HEK293 (cell line): ENCODE measurements at regions not wholly inside any gene's neighbourhood (a gene's known extent, or its start where the extent isn't known, plus 50 kb on each side); places are given as distances from the start of the nearest gene placed in this dataset.

Experiments
- CTCF ChIA-PET: fragments of 350-600 bp; formaldehyde crosslinking; extraction: SDS; loops from one replicate; lab custom pipeline; 2021; ENCODE audit warnings: antibody characterized with exemption; lab: Yijun Ruan, JAX
- POLR2A ChIA-PET: fragments of 300-600 bp; formaldehyde crosslinking; extraction: SDS; loops from one replicate; lab custom pipeline; 2020; ENCODE audit warnings: antibody characterized with exemption, inconsistent platforms; lab: Yijun Ruan, JAX
- H3K27ac ChIP-seq: fragments of 200-500 bp; sonication (Bioruptor generic); 2 replicates; pipeline ENCODE4 v1.5.1; 2014; ENCODE audit warnings: low read depth, low read length, control low read depth, inconsistent platforms; ENCODE audit errors: extremely low read depth
- H3K36me3 ChIP-seq, 2 experiments: fragments of 200-500 bp in 1 of 2; sonication (Bioruptor generic) in 1 of 2; 1 replicate in 1 of 2; 2 replicates in 1 of 2; pipeline ENCODE4 v1.5.1; 2014 to 2017; ENCODE audit warnings: inconsistent platforms in 2 of 2, low read length in 2 of 2; ENCODE audit not compliant: control insufficient read depth in 2 of 2, insufficient read depth in 1 of 2
- H3K4me1 ChIP-seq: fragments of 200-500 bp; sonication (Bioruptor generic); 2 replicates; pipeline ENCODE4 v1.5.1; 2014; ENCODE audit warnings: mild to moderate bottlenecking, low read length, inconsistent platforms; ENCODE audit not compliant: control insufficient read depth, insufficient read depth
- H3K4me3 ChIP-seq: 2 replicates; pipeline ENCODE4 v1.5.1; 2011; ENCODE audit warnings: low read depth, mild to moderate bottlenecking, control low read depth, low read length, moderate library complexity
- H3K9me3 ChIP-seq: fragments of 200-500 bp; sonication (Bioruptor generic); 2 replicates; pipeline ENCODE4 v1.5.1; 2014; ENCODE audit warnings: low read depth, low read length, inconsistent platforms; ENCODE audit not compliant: control insufficient read depth, insufficient read depth
- BCL11A ChIP-seq: fragments of 450-650 bp; formaldehyde crosslinking; IDR thresholded peaks from 2 replicates; pipeline ENCODE4 v1.5.1; 2016; ENCODE audit warnings: low read depth, missing biosample characterization, missing genetic modification characterization
- KLF10 ChIP-seq: fragments of 450-650 bp; IDR thresholded peaks from 2 replicates; pipeline ENCODE4 v1.5.1; 2018; ENCODE audit warnings: missing biosample characterization, mild to moderate bottlenecking, missing genetic modification characterization
- REPIN1 ChIP-seq: fragments of 450-650 bp; formaldehyde crosslinking; IDR thresholded peaks from 2 replicates; pipeline ENCODE4 v1.5.1; 2017; ENCODE audit warnings: missing biosample characterization, missing genetic modification characterization, low read depth
- ZBTB20 ChIP-seq: fragments of 450-650 bp; formaldehyde crosslinking; IDR thresholded peaks from 2 replicates; pipeline ENCODE4 v1.5.1; 2016; ENCODE audit warnings: missing biosample characterization, missing genetic modification characterization
- ZFP3 ChIP-seq: fragments of 450-650 bp; formaldehyde crosslinking; IDR thresholded peaks from 2 replicates; pipeline ENCODE4 v1.5.1; 2016; ENCODE audit warnings: low read depth, missing biosample characterization, missing genetic modification characterization
- ZIC2 ChIP-seq: fragments of 450-650 bp; formaldehyde crosslinking; IDR thresholded peaks from 2 replicates; pipeline ENCODE4 v1.5.1; 2016; ENCODE audit warnings: missing biosample characterization, missing genetic modification characterization
- ZNF175 ChIP-seq: fragments of 450-650 bp; formaldehyde crosslinking; IDR thresholded peaks from 2 replicates; pipeline ENCODE4 v1.5.1; 2016; ENCODE audit warnings: missing biosample characterization, missing genetic modification characterization
- ZNF19 ChIP-seq: fragments of 450-650 bp; formaldehyde crosslinking; IDR thresholded peaks from 2 replicates; pipeline ENCODE4; 2016; ENCODE audit warnings: missing biosample characterization, missing genetic modification characterization, low read depth
- ZNF211 ChIP-seq: fragments of 450-650 bp; formaldehyde crosslinking; IDR thresholded peaks from 2 replicates; pipeline ENCODE4 v1.5.1; 2016; ENCODE audit warnings: low read depth, missing biosample characterization, missing genetic modification characterization
- ZNF354C ChIP-seq: fragments of 450-650 bp; formaldehyde crosslinking; IDR thresholded peaks from 2 replicates; pipeline ENCODE4 v1.5.1; 2016; ENCODE audit warnings: missing biosample characterization, missing genetic modification characterization, low read depth, borderline replicate concordance
- ZNF37A ChIP-seq: fragments of 450-650 bp; IDR thresholded peaks from 2 replicates; pipeline ENCODE4 v1.5.1; 2018; ENCODE audit warnings: missing biosample characterization, missing genetic modification characterization
- ZNF76 ChIP-seq: fragments of 450-650 bp; formaldehyde crosslinking; IDR thresholded peaks from 2 replicates; pipeline ENCODE4; 2016; ENCODE audit warnings: low read depth, missing biosample characterization, missing genetic modification characterization, borderline replicate concordance
- ZNF777 ChIP-seq: fragments of 450-650 bp; formaldehyde crosslinking; IDR thresholded peaks from 2 replicates; pipeline ENCODE4 v1.5.1; 2017; ENCODE audit warnings: missing biosample characterization, missing genetic modification characterization, borderline replicate concordance
- ZSCAN30 ChIP-seq: fragments of 450-650 bp; IDR thresholded peaks from 2 replicates; pipeline ENCODE4 v1.5.1; 2018; ENCODE audit warnings: missing biosample characterization, mild to moderate bottlenecking, missing genetic modification characterization, moderate library complexity
- TF ChIP-seq, protein P1 (sequence below): fragments of 450-650 bp; formaldehyde crosslinking; IDR thresholded peaks from 2 replicates; pipeline ENCODE4 v1.5.1; 2016; ENCODE audit warnings: missing biosample characterization, missing genetic modification characterization

DNA sequence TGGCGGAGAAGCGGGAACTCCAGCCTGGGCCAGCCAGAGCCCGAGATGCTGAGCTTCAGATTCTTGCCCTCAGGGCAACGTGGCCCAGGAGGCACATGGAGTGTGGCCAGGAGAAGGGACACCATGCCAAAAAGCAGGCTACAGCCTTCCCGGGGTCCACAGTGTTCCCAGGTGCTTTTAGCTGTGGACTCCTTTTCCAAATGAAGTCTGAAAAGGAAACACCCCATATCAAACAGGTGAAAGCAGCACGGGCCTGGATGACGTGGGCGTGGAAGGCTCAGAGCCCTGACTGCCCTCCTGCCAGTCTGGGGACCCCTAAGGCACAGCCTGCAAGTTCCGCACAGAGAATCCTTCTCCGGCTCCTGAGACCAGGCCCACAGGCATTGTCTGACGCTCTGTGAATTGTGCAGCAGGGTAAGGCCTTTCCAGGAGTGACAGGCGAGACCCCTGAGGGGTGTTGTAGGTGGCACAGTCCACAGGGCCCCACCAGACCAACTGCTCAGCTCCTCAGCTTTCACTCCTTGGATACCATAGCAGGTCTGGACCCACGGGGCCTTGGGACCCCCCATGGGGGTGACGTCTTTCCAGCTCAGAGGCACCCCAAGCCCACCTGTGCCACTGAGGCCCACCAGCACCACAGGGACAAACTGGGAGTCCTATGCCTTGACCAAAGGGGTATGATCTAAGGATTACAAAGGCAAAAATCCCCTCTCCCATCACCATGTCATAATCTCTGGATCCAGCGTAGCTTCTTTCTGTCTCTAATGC is 69.6 kb upstream of the RAB6C start:
- CTCF ChIA-PET: interaction anchor here (0.6 kb wide), 1 partner anchor 1705 kb away, joined by 5 read pairs; no protein-coding TSS in a partner anchor
- TF ChIP-seq ZNF76 (no peak), ZNF211 (tag by site-specific recombination) (no peak), ZBTB20 (tag by site-specific recombination) (no peak), ZNF777 (no peak), ZNF37A (no peak), ZSCAN30 (tag by site-specific recombination) (no peak)
- POLR2A ChIA-PET: no interaction called here

GRCh38 chr2:129910446-129911362 is 68.8 kb upstream of the RAB6C start:
- H3K27ac ChIP-seq: no peak overlapping the region
- H3K4me3 ChIP-seq: no peak overlapping the region
- H3K36me3 ChIP-seq: no peaks in the 10 kb centered on the region
- TF ChIP-seq, protein P1, sequence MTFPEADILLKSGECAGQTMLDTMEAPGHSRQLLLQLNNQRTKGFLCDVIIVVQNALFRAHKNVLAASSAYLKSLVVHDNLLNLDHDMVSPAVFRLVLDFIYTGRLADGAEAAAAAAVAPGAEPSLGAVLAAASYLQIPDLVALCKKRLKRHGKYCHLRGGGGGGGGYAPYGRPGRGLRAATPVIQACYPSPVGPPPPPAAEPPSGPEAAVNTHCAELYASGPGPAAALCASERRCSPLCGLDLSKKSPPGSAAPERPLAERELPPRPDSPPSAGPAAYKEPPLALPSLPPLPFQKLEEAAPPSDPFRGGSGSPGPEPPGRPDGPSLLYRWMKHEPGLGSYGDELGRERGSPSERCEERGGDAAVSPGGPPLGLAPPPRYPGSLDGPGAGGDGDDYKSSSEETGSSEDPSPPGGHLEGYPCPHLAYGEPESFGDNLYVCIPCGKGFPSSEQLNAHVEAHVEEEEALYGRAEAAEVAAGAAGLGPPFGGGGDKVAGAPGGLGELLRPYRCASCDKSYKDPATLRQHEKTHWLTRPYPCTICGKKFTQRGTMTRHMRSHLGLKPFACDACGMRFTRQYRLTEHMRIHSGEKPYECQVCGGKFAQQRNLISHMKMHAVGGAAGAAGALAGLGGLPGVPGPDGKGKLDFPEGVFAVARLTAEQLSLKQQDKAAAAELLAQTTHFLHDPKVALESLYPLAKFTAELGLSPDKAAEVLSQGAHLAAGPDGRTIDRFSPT (tag by site-specific recombination): no peak
- TF ChIP-seq ZNF175: no peak
- no peak for TF ChIP-seq ZFP3 (tag by site-specific recombination)
- no peak for TF ChIP-seq ZNF354C (tag by site-specific recombination)
- TF ChIP-seq KLF10 (tag by site-specific recombination): no peak
- no peak for TF ChIP-seq REPIN1 (tag by site-specific recombination)
- TF ChIP-seq ZNF19 (tag by site-specific recombination): no peak
- TF ChIP-seq, all 188 proteins: peak for 0
- Histone ChIP-seq H3K4me1 (no peaks in the 10 kb centered on the region), H3K9me3 (no peaks in the 10 kb centered on the region)
- POLR2A ChIA-PET: no interaction called here
- CTCF ChIA-PET: interaction anchor here (0.6 kb wide), 1 partner anchor 1706 kb away, joined by 5 read pairs; no protein-coding TSS in a partner anchor

More for the DNA sequence above, 69.6 kb upstream of the RAB6C start:
- H3K36me3 ChIP-seq: no peaks in the 10 kb centered on the region
- H3K4me3 ChIP-seq: no peak overlapping the region
- no peak overlapping the region for H3K27ac ChIP-seq
- no peaks in the 10 kb centered on the region for H3K4me1 ChIP-seq
- H3K9me3 ChIP-seq: no peaks in the 10 kb centered on the region

- no peaks in the 10 kb centered on the region for H3K4me1 ChIP-seq
- POLR2A ChIA-PET: no interaction called here
- CTCF ChIA-PET: no interaction called here
These were observed 68.0 kb upstream of the RAB6C start for GRCh38 chr2:129911363-129912065.

More at GRCh38 chr2:129911363-129912065, 68.0 kb upstream of the RAB6C start:
- Histone ChIP-seq H3K27ac (no peak overlapping the region), H3K9me3 (no peaks in the 10 kb centered on the region), H3K4me3 (no peak overlapping the region), H3K36me3 (no peaks in the 10 kb centered on the region)
- TF ChIP-seq ZIC2 (tag by site-specific recombination): peak; percentile 54
- TF ChIP-seq BCL11A (tag by site-specific recombination): no peak
